Hematopoietic multipotent progenitor cell treated with erythropoietin and hydrocortisone succinate and interleukin-3 and kit ligand, for 17 days (in vitro differentiated cells): ENCODE measurements at regions not wholly inside any gene's neighbourhood (a gene's known extent, or its start where the extent isn't known, plus 50 kb on each side); places are given as distances from the start of the nearest gene placed in this dataset.
"Not testable (repeated sequence)": the region's sequence is repeated elsewhere in the genome, so short reads cannot be mapped to it uniquely, and the experiment has no call there.

Experiments used
- DNase-seq: peaks from one replicate; pipeline ENCODE4 v3.0.0-alpha.2; 2015; ENCODE audit warnings: low spot score

DNA sequence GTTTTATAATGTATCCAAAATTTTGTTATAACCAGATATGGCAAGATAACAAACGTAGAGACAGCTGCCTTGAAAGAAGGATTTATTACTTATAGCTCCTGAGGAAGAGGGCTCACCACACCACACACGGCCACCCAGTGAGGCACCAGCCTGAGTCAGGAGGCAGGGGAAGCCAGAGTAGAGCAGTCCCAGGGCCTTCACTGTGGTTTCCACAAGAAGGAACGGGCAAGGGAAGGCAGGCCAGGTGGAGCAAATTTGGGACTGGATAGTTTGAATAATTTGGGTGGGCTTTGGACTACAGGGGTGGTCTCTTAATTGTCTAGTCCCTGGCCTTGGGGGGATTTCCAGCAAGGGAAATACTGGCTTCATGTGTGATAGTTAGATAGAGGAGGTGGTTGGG, 72.5 kb downstream of the RRAGC start:
- no peak for DNase-seq

DNA sequence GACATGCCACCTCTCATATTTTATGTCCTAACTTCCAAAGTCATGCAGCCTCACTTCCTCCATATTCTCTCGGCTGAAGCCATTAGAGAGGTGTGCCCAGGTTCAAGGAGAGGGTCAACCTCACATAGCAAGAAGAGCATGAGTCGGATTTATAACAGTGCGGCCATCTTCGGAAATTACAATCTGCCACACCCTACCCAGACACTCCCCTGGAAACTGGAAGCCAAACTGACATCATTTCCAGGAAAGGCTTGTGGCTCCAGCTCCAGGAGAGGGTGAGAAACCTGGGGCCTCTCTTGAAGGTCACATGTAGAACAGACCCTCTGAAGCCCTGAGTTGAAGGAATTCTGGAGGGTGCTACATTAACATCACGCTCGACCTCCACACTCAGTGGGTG, 73.5 kb downstream of the RRAGC start:
- no peak for DNase-seq

DNA sequence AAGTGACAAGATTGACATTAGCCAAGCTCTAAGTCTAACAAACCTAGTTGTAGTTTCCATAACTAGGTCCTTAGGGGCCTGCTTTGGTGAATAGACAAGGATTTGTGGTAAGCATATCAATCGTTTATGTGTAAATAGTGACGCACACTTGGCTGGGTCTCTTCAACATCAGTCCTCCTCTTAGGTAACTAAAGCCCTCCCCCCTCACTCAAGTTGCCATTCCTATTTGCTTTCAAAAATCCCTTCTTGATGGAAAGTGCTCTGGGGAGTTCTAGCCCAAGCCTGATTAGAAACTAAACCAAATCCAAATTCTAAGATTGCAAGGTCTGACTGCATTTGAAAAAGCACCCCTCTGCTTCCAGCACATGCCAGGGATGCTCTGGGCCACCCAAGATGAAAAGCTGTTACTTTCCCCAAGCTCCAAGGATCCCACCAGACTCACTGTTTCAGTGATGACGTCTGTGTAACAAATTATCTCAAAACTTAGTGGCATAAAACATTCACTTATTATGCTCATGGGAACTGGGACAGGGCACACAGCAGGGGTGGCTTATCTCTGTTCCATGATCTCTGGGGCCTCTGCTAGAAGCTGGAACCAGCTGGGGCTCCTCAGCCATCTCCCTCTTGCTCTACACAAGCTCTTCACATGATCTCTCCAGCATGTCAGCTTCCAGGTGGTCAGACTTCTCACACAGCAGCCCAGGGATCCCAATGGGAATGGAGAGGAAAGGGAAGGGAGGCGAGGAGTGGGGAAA, 74.1 kb downstream of the RRAGC start:
- no peak for DNase-seq

DNA sequence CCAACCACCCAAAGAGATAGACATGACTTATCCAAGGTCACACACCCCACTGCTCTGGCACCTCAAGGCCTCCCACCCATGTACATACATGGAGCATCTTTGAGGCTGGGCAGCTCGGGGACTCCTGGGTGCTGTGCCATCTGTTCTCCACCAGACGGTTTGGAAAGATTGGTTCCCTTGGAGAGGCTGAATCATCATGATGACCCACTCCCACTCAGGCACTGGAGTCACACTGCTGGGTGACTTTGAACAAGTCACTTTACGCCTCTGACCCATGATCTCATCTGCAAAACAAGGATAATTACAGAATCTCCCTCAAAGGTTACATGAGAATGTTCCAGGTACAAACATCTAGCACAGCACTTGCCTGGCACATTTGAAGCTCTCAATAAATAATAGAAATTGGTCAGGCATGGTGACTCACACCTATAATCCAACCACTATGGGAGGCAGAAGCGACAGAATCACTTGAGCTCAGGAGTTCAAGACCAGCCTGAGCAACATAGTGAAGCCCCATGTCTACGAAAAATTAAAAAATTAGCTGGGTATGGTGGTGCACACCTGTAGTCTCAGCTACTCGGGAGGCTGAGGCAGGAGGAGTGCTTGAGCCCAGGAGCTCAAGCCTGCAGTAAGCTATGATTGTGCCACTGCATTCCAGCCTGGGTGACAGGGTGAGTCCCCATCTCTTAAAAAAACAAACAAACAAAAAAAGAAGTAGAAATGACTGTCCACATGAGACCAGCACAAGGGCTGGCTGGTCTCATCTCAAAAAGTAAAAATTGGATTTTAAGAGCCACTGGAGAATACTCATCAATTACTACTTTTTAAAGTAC, 74.9 kb downstream of the RRAGC start:
- no peak for DNase-seq

DNA sequence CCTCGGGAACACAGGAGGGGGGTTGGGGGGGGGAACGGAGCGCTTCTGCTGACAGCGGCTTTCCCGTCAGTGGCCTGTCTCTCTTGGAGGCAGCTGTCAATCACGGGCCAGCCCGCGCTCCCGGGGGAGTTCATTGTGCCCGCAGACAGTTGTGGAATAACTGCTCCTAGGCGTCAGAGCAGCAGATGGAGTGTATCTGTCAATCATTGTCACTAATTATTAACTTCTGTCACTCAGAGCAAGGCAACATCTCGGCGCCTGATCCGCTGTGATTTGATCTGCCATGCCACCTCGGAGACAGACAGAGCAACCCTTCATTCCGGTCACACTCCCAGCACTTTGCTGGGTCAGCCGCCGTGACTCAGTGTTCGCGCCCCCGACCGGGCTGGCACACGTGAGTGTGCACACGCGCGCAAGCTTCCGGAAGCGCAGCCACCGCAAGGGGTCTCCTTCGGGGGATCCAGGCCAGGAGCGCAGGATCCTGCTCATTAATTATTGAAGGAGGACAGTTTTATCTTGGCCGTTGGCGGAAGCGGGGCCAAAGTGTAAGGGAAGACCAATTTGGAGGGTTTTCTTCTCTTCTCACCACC, 75.8 kb downstream of the RRAGC start:
- no peak for DNase-seq

GRCh38 chr1:38781872-38782617, 77.5 kb downstream of the RRAGC start:
- DNase-seq: no peak

DNA sequence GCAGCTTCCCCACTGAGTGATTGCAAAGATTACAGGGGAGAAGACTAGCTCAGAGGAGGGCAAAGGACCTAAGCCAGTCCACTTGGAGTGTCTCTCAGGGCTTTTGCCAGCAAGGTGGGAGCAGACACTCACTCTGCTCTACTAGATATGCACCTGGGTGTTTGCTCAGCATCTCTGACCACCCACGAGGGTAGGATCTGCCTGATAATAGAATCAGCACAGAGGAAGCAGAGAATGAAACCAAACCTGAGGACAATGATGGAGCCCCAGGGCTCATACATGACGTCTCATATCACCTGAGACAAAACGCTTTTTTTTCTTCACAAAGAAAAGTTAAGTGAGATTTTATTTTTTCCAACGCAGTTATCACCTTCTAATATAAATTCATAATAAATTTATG, 79.4 kb downstream of the RRAGC start:
- no peak for DNase-seq

DNA sequence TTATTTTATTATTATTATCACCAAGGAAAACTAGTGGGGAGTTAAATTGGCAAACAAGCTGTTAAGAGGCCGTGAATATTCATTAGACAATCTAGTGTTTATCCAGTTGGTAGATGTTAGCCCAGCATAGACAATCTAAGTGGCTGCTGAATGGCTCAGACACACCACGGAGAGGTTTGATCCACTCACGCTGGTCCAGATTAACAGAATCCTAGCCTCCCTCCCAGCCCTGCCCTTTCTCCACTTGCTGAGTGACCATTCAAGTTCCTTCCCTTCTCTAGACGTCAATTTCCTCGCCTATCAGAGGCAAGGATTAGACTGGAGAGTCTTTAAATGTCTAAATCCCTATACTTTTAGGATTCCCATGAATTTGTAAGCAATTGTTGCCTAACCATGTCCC, 80.1 kb downstream of the RRAGC start:
- no peak for DNase-seq

DNA sequence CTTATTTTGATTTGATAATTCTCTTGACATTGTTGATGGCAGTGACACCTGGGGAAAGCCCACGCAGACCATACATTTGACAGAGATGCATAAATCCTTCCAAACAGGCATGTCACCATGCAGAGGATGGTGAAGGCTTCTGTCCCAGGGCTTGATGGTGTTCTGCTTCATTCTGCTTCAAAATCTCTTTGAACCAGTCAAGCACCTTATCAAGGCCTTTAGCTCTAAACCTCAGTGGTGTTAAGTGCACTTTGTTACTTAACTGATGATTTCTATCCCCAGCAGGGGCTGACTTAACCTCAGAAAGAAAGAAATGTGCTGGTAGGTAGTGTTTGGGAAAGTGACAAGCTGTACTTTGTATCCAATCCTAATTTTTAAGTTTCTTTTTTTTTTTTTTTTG, 81.1 kb downstream of the RRAGC start:
- DNase-seq: no peak

GRCh38 chr1:38778051-38778450, 81.5 kb downstream of the RRAGC start:
- no peak for DNase-seq

DNA sequence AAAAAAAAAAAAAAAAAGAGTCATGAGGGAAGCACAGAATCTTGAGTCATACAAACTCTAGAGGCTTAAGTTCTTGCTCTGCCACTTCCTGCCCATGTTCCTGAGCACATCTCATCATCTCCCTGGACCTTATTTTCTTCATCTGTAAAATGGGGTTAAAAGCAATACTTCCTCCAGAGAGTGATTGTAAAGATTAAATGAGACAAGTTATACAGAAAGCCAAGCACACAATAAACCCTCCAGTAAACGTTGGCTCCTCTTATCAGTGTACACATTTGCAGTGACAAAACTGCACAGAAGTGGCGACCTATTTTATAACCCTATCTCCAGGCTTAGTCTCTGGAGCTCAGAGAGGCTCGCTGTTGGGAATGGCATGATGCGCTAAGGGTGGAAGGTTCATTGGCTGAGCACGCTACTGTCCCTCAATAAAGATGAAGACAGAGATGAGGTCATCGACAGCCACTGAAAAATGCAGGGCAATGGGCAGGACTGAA, 82.1 kb downstream of the RRAGC start:
- DNase-seq: no peak

- DNase-seq: no peak
Measured at GRCh38 chr1:38776466-38777065, 83.0 kb downstream of the RRAGC start.

GRCh38 chr1:38775175-38775845, 84.3 kb downstream of the RRAGC start:
- DNase-seq: no peak

- DNase-seq: no peak
Measured at GRCh38 chr1:38773483-38773882, 86.1 kb downstream of the RRAGC start.

DNA sequence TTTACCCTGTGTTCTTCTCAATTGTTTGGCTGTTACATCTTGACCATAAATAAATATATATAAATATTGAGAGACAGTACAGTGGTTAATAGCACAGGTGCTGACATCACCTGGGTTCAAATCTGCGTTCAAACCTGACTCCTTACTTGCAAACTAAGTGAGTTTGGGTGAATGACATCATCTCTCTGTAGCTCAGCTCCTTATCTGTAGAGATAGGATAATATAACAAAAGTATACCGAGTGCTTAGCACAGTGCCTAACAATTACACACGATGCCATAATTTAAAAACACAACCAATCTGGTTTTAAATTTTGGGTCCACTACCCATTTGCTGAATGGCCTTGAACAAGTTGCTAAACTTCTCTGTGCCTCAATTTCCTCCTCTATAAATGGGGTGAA, 86.6 kb downstream of the RRAGC start:
- no peak for DNase-seq

DNA sequence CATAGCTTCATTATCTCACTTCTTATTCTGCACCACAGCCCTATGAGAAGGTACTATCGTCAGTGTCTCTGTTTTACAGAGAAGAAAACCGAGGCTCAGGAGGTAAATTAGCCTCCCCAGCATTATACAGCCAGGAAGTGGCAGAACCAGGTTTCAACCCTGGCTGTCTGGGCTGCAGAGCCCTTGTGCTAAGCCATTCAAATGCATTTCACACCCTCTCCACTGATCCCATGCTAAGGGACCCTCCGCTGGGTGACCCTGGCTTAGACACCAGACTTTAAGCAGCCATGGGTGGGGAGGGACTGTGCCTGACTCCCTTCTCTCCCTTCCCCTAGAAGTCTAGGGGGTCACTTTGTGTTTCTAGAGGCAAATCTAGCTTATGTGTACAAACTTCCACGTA, 87.5 kb downstream of the RRAGC start:
- DNase-seq: no peak

DNA sequence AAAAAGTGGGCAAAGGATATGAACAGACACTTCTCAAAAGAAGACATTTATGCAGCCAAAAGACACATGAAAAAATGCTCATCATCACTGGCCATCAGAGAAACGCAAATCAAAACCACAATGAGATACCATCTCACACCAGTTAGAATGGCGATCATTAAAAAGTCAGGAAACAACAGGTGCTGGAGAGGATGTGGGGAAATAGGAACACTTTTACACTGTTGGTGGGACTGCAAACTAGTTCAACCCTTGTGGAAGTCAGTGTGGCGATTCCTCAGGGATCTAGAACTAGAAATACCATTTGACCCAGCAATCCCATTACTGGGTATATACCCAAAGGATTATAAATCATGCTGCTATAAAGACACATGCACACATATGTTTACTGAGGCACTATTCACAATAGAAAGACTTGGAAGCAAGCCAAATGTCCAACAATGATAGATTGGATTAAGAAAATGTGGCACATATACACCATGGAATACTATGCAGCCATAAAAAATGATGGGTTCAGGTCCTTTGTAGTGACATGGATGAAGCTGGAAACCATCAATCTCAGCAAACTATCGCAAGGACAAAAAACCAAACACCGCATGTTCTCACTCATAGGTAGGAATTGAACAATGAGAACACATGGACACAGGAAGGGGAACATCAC, 88.9 kb downstream of the RRAGC start:
- not testable (repeated sequence) for DNase-seq

GRCh38 chr1:38766125-38766524, 93.4 kb downstream of the RRAGC start:
- no peak for DNase-seq

DNA sequence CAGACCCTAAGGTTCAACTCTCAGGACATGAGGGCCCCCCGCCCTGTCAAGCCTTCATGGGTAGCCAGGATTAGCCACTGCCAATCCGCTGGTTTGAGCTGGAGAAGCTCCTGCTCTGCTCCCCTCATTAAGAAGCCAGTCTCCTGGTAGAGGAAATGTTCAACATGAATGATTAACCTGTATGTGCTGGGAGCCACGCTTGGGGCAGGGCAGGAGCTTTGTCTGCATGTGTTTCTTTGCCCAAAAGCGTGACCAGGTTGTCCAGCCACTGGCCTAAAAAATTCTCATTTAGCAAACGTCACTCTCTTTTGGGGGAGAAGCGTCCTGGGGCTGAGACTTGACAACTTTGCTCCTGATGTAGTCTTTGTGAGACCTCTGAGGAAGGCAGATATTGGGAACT, 96.5 kb downstream of the RRAGC start:
- DNase-seq: no peak

DNA sequence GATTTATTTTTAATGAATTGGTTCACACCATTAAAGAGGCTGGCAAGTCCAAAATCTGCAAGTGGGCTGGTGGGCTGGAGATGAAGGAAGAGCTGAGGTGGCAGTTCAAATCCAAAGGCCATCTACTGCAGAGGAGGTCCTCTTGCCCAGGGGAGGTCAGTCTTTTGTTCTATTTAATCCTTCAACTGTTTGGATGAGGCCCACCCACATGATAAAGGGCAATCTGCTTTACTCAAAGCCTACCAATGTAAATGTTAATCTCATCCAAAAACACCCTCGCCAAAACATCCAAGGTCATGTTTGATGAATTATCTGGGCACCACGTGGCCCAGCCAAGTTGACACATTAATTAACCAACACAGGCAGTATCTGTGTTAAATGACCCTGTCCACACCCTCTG, 99.0 kb downstream of the RRAGC start:
- DNase-seq: no peak

DNA sequence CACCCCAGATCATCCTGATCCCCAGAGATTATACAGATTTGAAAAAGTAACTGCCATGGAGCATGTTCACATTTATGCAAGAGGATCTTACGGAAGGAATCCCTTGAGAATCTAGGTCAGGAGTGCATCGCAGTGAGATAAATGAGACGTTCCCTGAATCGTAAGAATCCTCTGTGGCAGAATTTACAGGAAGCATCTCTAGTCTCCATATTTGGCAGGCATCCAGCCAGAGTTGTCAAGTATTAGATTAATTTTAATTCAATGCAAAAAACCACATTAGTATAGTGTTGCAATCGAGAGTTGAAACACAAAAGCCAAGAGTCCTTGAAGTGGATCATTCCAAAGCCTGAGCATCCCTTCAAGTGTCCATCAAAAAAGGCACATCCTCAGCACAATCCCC, 100.8 kb downstream of the RRAGC start:
- DNase-seq: no peak
